RWPE1 (cell line): ENCODE measurements at regions not wholly inside any gene's neighbourhood (a gene's known extent, or its start where the extent isn't known, plus 50 kb on each side); places are given as distances from the start of the nearest gene placed in this dataset.
A peak's percentile ranks its signal among the peaks of the same experiment; 100 is the strongest.

Experiments used
- CTCF ChIA-PET: fragments of 350-600 bp; sonication (Branson Sonifier 250); formaldehyde crosslinking; extraction: SDS; loops from one replicate; lab custom pipeline; 2021; lab: Yijun Ruan, JAX
- POLR2A ChIA-PET: fragments of 400-600 bp; formaldehyde crosslinking; extraction: SDS; loops from one replicate; lab custom pipeline; 2020; ENCODE audit warnings: antibody characterized with exemption; ENCODE audit not compliant: low non-redundant PET; lab: Yijun Ruan, JAX
- DNase-seq: peaks from one replicate; pipeline ENCODE4 v3.0.0; 2012; ENCODE audit warnings: low spot score
- H3K27ac ChIP-seq: fragments of 450-650 bp; 2 replicates; pipeline ENCODE4 v1.5.1; 2017
- TF ChIP-seq, protein P1 (sequence below): fragments of 450-650 bp; conservative IDR thresholded peaks from 2 replicates; pipeline ENCODE4 v1.5.1; 2017; ENCODE audit warnings: low read depth, mild to moderate bottlenecking

DNA sequence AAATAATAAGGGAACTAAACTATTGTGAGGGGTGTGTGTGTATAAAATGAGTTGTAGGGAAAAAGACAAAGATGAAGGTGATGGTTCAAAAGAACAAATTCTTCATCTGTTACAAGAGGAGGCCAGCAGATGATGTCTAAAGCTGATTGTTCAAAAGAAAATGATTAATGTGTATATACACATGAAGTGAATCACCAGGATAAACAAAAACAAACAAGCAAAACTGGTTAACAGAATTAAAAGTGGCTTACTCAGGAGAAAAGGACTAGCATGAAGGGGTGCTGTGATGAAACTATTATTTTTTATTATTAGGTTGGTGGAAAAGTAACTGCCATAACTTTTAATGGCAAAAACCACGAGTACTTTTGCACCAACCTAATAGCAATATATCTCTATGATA, 348.4 kb downstream of the BCL11B start:
- no peak overlapping the region for H3K27ac ChIP-seq
- POLR2A ChIA-PET: no interaction called here
- CTCF ChIA-PET: interaction anchor here (0.7 kb wide), 1 partner anchor 629 kb away, joined by 3 read pairs; no protein-coding TSS in a partner anchor
- TF ChIP-seq, protein P1, sequence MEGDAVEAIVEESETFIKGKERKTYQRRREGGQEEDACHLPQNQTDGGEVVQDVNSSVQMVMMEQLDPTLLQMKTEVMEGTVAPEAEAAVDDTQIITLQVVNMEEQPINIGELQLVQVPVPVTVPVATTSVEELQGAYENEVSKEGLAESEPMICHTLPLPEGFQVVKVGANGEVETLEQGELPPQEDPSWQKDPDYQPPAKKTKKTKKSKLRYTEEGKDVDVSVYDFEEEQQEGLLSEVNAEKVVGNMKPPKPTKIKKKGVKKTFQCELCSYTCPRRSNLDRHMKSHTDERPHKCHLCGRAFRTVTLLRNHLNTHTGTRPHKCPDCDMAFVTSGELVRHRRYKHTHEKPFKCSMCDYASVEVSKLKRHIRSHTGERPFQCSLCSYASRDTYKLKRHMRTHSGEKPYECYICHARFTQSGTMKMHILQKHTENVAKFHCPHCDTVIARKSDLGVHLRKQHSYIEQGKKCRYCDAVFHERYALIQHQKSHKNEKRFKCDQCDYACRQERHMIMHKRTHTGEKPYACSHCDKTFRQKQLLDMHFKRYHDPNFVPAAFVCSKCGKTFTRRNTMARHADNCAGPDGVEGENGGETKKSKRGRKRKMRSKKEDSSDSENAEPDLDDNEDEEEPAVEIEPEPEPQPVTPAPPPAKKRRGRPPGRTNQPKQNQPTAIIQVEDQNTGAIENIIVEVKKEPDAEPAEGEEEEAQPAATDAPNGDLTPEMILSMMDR: no peak
- no peak for DNase-seq

- TF ChIP-seq, protein P1: no peak
Measured at GRCh38 chr14:98924046-98924445, 348.0 kb downstream of the BCL11B start.

DNA sequence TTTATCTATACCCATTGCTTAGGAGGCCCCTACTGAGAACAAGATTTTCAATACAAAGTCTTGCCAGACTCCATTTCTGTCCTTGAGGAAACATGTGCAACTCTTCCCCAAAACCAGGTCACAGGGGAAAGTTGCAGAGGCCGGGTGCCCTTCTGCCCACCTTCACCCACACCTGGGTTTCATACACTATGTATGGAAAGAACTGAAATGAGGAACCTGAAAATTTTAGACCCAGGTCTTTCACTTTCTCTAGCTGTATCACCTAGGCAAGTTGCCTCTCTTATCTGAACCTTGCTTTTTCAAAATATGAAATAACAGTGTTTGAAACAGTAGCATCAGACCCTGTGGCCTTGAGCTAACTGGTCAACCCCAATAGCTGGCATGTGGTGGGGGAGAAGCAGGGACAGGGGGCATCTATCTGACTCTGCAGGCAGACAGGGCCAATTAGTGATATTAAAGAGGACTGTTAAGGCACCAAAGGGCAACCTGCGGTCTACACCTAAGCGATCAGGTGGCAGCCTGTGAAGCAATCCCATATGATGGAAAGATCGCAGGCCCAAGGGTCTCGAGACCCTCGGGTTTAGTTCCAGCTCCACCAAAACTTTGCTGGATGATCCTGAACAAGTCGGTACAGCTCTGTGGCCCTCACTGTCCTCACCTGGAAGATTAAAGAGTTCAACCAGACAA, 346.5 kb downstream of the BCL11B start:
- no peak for DNase-seq
- TF ChIP-seq, protein P1: no peak
- H3K27ac ChIP-seq: peak overlapping the region; percentile 82
- ChIA-PET CTCF (no interaction called here), POLR2A (no interaction called here)

More at GRCh38 chr14:98924046-98924445, 348.0 kb downstream of the BCL11B start:
- CTCF ChIA-PET: no interaction called here
- POLR2A ChIA-PET: no interaction called here
- no peak for DNase-seq
- no peak overlapping the region for H3K27ac ChIP-seq

DNA sequence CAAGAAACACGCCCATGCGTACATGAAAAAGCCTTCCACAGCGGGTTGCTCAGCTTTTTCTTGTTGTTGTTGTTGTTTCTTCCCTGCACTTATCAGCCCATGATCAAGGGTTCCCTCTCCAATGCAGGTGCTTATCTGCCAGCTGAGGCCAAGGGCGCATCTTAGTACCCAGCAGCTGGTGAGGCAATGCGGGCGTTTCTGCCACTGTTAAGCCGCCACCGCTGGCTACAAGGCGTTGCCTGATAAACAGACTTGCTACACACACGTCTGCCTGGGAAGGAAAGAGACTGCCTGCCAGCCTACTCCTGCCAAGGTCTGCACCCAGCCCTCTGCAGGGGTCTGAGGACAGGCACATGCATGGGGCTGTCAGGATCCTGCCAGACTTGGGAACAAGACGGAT, 345.9 kb downstream of the BCL11B start:
- peak overlapping the region; percentile 82 for H3K27ac ChIP-seq
- ChIA-PET CTCF (no interaction called here), POLR2A (no interaction called here)
- TF ChIP-seq, protein P1: no peak
- no peak for DNase-seq

- no peak for DNase-seq
- TF ChIP-seq, protein P1: no peak
- ChIA-PET POLR2A (no interaction called here), CTCF (no interaction called here)
- peak overlapping the region; percentile 82 for H3K27ac ChIP-seq
Measured at GRCh38 chr14:98926801-98927200, 345.2 kb downstream of the BCL11B start.

GRCh38 chr14:98927986-98928385, 344.0 kb downstream of the BCL11B start:
- H3K27ac ChIP-seq: peak overlapping the region; percentile 68
- CTCF ChIA-PET: no interaction called here
- TF ChIP-seq, protein P1: no peak
- POLR2A ChIA-PET: interaction anchor here (0.5 kb wide), 1 partner anchor 249 kb away, joined by 3 read pairs; no protein-coding TSS in a partner anchor
- DNase-seq: no peak
